CD14-positive monocyte (primary cell): ENCODE measurements at regions not wholly inside any gene's neighbourhood (a gene's known extent, or its start where the extent isn't known, plus 50 kb on each side); places are given as distances from the start of the nearest gene placed in this dataset.

ENCODE experiments used
- DNase-seq, 3 donors: peaks; one replicate each; pipeline ENCODE4 v3.0.0-alpha.2; 2011 to 2022
- H2AFZ ChIP-seq: 2 replicates; pipeline ENCODE4 v1.6.0; 2012; ENCODE audit warnings: mild to moderate bottlenecking, low read depth, low read length, inconsistent platforms; ENCODE audit not compliant: insufficient read depth, poor library complexity, severe bottlenecking
- H3K27ac ChIP-seq, 2 donors: 1 replicate in 1 of 2; 2 replicates in 1 of 2; pipeline ENCODE4 v1.5.1; 2012 to 2013; ENCODE audit warnings: low read length in 2 of 2, control low read depth in 1 of 2, inconsistent platforms in 1 of 2, low read depth in 1 of 2, mild to moderate bottlenecking in 1 of 2
- H3K27me3 ChIP-seq, 2 donors: one replicate each; pipeline versions ENCODE4 v1.6.0 to v1.6.1; 2011 to 2013; ENCODE audit warnings: low read length in 2 of 2; ENCODE audit not compliant: control insufficient read depth in 2 of 2, insufficient read depth in 2 of 2
- H3K36me3 ChIP-seq, 2 donors: replicated peaks in 1 of 2; 1 replicate in 1 of 2; 2 replicates in 1 of 2; pipeline versions ENCODE4 v1.5.1 to v1.6.1; 2012 to 2013; ENCODE audit warnings: low read length in 2 of 2, control low read depth in 1 of 2, inconsistent platforms in 1 of 2, mild to moderate bottlenecking in 1 of 2; ENCODE audit not compliant: insufficient read depth in 2 of 2, control insufficient read depth in 1 of 2
- H3K4me1 ChIP-seq, 2 donors: 1 replicate in 1 of 2; 2 replicates in 1 of 2; pipeline versions ENCODE4 v1.5.1 to v1.6.1; 2012 to 2013; ENCODE audit warnings: low read length in 2 of 2, control low read depth in 1 of 2, inconsistent platforms in 1 of 2, mild to moderate bottlenecking in 1 of 2, moderate library complexity in 1 of 2; ENCODE audit not compliant: insufficient read depth in 2 of 2, control insufficient read depth in 1 of 2
- H3K4me2 ChIP-seq: replicated peaks from 2 replicates; pipeline ENCODE3; 2012; ENCODE audit warnings: low read length, moderate library complexity, mild to moderate bottlenecking; ENCODE audit not compliant: poor library complexity, severe bottlenecking; ENCODE audit errors: extremely low read depth
- H3K4me3 ChIP-seq, 3 experiments: fragments of 200-600 bp in 1 of 3; sonication (generic) in 1 of 3; replicated peaks in 1 of 3; 1 replicate in 2 of 3; 2 replicates in 1 of 3; pipeline ENCODE4 v1.5.1; 2011 to 2013; ENCODE audit warnings: low read length in 3 of 3, mild to moderate bottlenecking in 3 of 3, control low read depth in 2 of 3, low read depth in 2 of 3, inconsistent platforms in 1 of 3, moderate library complexity in 1 of 3
- H3K79me2 ChIP-seq: 2 replicates; pipeline ENCODE4 v1.6.0; 2012; ENCODE audit warnings: mild to moderate bottlenecking, control low read depth, inconsistent platforms, low read length, moderate library complexity; ENCODE audit not compliant: insufficient read depth
- H3K9ac ChIP-seq: 2 replicates; pipeline ENCODE4 v1.6.0; 2017; ENCODE audit warnings: low read length, mild to moderate bottlenecking; ENCODE audit not compliant: insufficient read depth, poor library complexity, severe bottlenecking
- H3K9me3 ChIP-seq, 2 donors: replicated peaks in 1 of 2; 1 replicate in 1 of 2; 2 replicates in 1 of 2; pipeline versions ENCODE4 v1.5.1 to v1.6.1; 2012 to 2013; ENCODE audit warnings: low read length in 2 of 2, control low read depth in 1 of 2; ENCODE audit not compliant: control insufficient read depth in 1 of 2, insufficient read depth in 1 of 2
- H4K20me1 ChIP-seq: 2 replicates; pipeline ENCODE4 v1.6.0; 2012; ENCODE audit warnings: mild to moderate bottlenecking, low read length, control low read depth, moderate library complexity; ENCODE audit not compliant: insufficient read depth
- H3K27ac Mint-ChIP-seq, 7 donors: one replicate each; pipeline ENCODE4 v1.8.0; 2020; ENCODE audit warnings: mild to moderate bottlenecking in 7 of 7, mixed read lengths in 7 of 7, moderate library complexity in 6 of 7, inconsistent platforms in 2 of 7
- H3K27me3 Mint-ChIP-seq, 3 donors: one replicate each; pipeline ENCODE4 v1.8.0; 2021 to 2022; ENCODE audit warnings: low read depth in 3 of 3, mild to moderate bottlenecking in 3 of 3, mixed read lengths in 3 of 3, moderate library complexity in 3 of 3, inconsistent platforms in 1 of 3
- H3K36me3 Mint-ChIP-seq, 2 donors: one replicate each; pipeline ENCODE4 v1.8.0; 2020; ENCODE audit warnings: mixed read lengths in 2 of 2, inconsistent platforms in 1 of 2, mild to moderate bottlenecking in 1 of 2
- H3K4me1 Mint-ChIP-seq: one replicate; pipeline ENCODE4 v1.8.0; 2020; ENCODE audit warnings: mild to moderate bottlenecking, mixed read lengths
- H3K4me3 Mint-ChIP-seq, 2 donors: one replicate each; pipeline ENCODE4 v1.8.0; 2020; ENCODE audit warnings: mild to moderate bottlenecking in 2 of 2, mixed read lengths in 2 of 2, moderate library complexity in 1 of 2
- H3K9me3 Mint-ChIP-seq, 7 donors: one replicate each; pipeline ENCODE4 v1.8.0; 2020 to 2022; ENCODE audit warnings: mixed read lengths in 7 of 7, mild to moderate bottlenecking in 6 of 7, moderate library complexity in 6 of 7, inconsistent platforms in 2 of 7
- WGBS: methylation state at CpG from one replicate; pipeline ENCODE4 v1.1.5; 2013; ENCODE audit warnings: missing lambda C conversion rate; ENCODE audit not compliant: insufficient coverage; 5-methylcytosine and 5-hydroxymethylcytosine counted together
- intact Hi-C, 2 donors: fragments of 100-400 bp; cut with micrococcal nuclease; formaldehyde crosslinking; loops; one replicate each; pipeline versions ENCODE4 v1.15.0 to v1.15.1; 2023
- TF ChIP-seq, protein P1 (sequence below): fragments of 200-600 bp; IDR thresholded peaks from one replicate; pipeline ENCODE4 v1.8.0; 2022; ENCODE audit warnings: antibody characterized with exemption, mild to moderate bottlenecking

DNA sequence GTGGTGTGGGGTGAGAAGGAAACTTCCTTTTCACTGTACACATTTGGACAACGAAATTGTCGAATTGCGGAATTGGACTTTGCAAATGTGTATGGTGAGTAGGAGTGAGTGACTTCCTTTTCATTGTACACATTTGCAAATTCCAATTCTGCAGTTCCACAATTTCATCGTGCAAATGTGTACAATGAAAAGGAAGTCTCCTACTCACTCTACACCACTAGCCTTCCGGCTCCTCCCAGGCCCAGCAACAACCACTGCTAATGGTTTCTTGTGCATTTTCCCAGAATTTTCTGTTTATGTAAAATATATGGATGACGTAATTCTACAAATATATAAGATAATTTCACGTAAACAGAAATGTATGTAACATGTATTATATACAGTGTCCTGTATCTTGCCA lies 118.5 kb downstream of the ARL4A start:
- H3K4me3 ChIP-seq = no peak overlapping the region
- intact Hi-C loops = no loop called here
- Mint-ChIP-seq H3K4me1 (no peaks in the 10 kb centered on the region), H3K4me3 (no peak overlapping the region), H3K9me3 (peaks cover 0 to 7% (median 2%) of the 10 kb centered on the region in 7 donors), H3K27me3 (no peaks in the 10 kb centered on the region), H3K27ac (no peak overlapping the region), H3K36me3 (no peaks in the 10 kb centered on the region)
- no CpG with 5 or more reads among the region's 7 CpGs for WGBS
- no peaks in the 10 kb centered on the region for H3K27me3 ChIP-seq
- no peaks in the 10 kb centered on the region for H3K79me2 ChIP-seq
- H4K20me1 ChIP-seq = no peaks in the 10 kb centered on the region
- no peaks in the 10 kb centered on the region for H3K4me1 ChIP-seq
- H3K27ac ChIP-seq = no peak overlapping the region
- H3K9ac ChIP-seq = no peak overlapping the region
- peak in 1 of 3 donors; percentile 9 for DNase-seq
- TF ChIP-seq, protein P1, sequence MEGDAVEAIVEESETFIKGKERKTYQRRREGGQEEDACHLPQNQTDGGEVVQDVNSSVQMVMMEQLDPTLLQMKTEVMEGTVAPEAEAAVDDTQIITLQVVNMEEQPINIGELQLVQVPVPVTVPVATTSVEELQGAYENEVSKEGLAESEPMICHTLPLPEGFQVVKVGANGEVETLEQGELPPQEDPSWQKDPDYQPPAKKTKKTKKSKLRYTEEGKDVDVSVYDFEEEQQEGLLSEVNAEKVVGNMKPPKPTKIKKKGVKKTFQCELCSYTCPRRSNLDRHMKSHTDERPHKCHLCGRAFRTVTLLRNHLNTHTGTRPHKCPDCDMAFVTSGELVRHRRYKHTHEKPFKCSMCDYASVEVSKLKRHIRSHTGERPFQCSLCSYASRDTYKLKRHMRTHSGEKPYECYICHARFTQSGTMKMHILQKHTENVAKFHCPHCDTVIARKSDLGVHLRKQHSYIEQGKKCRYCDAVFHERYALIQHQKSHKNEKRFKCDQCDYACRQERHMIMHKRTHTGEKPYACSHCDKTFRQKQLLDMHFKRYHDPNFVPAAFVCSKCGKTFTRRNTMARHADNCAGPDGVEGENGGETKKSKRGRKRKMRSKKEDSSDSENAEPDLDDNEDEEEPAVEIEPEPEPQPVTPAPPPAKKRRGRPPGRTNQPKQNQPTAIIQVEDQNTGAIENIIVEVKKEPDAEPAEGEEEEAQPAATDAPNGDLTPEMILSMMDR = no peak
- no peak overlapping the region for H3K4me2 ChIP-seq
- H3K9me3 ChIP-seq = no peaks in the 10 kb centered on the region
- no peaks in the 10 kb centered on the region for H3K36me3 ChIP-seq
- H2AFZ ChIP-seq = no peak overlapping the region

DNA sequence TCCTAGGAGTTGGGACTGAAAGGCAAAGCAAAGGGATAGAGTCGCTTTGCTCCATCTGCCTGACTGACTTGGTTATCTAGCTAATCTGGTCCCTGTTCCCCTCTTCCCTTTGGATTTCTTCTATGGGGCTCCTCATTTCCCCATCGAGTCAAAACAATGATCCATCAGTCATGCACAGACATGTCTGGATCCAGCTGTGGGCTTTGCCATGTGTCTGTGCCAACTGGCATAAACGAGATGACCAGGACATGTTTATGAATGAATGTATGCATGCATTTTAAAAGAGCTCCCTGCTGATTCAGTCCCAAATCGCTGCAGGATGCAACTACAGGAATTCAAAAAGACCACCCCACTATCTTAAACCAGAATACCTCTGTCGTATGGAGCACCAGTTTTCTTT lies 122.0 kb downstream of the ARL4A start:
- WGBS = 100% methylated on average over 1 of the region's 5 CpGs
- H2AFZ ChIP-seq = no peak overlapping the region
- H3K36me3 Mint-ChIP-seq = no peaks in the 10 kb centered on the region
- peaks cover 0 to 9% (median 3%) of the 10 kb centered on the region in 7 donors for H3K9me3 Mint-ChIP-seq
- no peak overlapping the region for H3K4me3 ChIP-seq
- no peaks in the 10 kb centered on the region for H3K36me3 ChIP-seq
- H3K4me1 Mint-ChIP-seq = no peaks in the 10 kb centered on the region
- H3K4me1 ChIP-seq = no peaks in the 10 kb centered on the region
- no peaks in the 10 kb centered on the region for H3K9me3 ChIP-seq
- H3K27ac Mint-ChIP-seq = no peak overlapping the region
- no peak overlapping the region for H3K9ac ChIP-seq
- H3K4me2 ChIP-seq = no peak overlapping the region
- H3K27ac ChIP-seq = no peak overlapping the region
- intact Hi-C loops = no loop called here
- H4K20me1 ChIP-seq = no peaks in the 10 kb centered on the region
- no peak overlapping the region for H3K4me3 Mint-ChIP-seq
- no peaks in the 10 kb centered on the region for H3K79me2 ChIP-seq
- TF ChIP-seq, protein P1 = no peak
- H3K27me3 ChIP-seq = no peaks in the 10 kb centered on the region
- no peaks in the 10 kb centered on the region for H3K27me3 Mint-ChIP-seq
- no peak for DNase-seq
